OCI-LY1 (cell line): ENCODE measurements at regions not wholly inside any gene's neighbourhood (a gene's known extent, or its start where the extent isn't known, plus 50 kb on each side); places are given as distances from the start of the nearest gene placed in this dataset.

Experiments used
- H2AFZ ChIP-seq: fragments of 200-600 bp; sonication (generic), shearing (Covaris generic); 2 replicates; pipeline ENCODE4 v1.6.0; 2014; ENCODE audit warnings: antibody characterized with exemption, mild to moderate bottlenecking, low read length
- H3F3A ChIP-seq: fragments of 200-600 bp; sonication (generic), shearing (Covaris generic); 2 replicates; pipeline ENCODE4 v1.6.0; 2014; ENCODE audit warnings: mild to moderate bottlenecking, antibody characterized with exemption, low read length, moderate library complexity; ENCODE audit not compliant: insufficient read depth
- H3K27ac ChIP-seq: fragments of 200-600 bp; sonication (generic); 2 replicates; pipeline ENCODE4 v1.5.1; 2014; ENCODE audit warnings: low read length, mixed run types, mild to moderate bottlenecking, low read depth; ENCODE audit not compliant: poor library complexity, severe bottlenecking
- H3K27me3 ChIP-seq: fragments of 200-600 bp; sonication (generic); 2 replicates; pipeline ENCODE4 v1.6.0; 2014; ENCODE audit warnings: antibody characterized with exemption, mild to moderate bottlenecking, low read length, moderate library complexity; ENCODE audit not compliant: insufficient read depth
- H3K36me3 ChIP-seq: fragments of 200-600 bp; sonication (generic); 2 replicates; pipeline ENCODE4 v1.6.1; 2014; ENCODE audit warnings: mild to moderate bottlenecking, antibody characterized with exemption, low read length, moderate library complexity, mixed read lengths; ENCODE audit not compliant: insufficient read depth
- H3K4me1 ChIP-seq: fragments of 200-600 bp; sonication (generic); 2 replicates; pipeline ENCODE4 v1.5.1; 2014; ENCODE audit warnings: mild to moderate bottlenecking, low read length, moderate library complexity; ENCODE audit not compliant: insufficient read depth, severe bottlenecking
- H3K4me2 ChIP-seq: fragments of 200-600 bp; sonication (generic), shearing (Covaris generic); 2 replicates; pipeline ENCODE4 v1.6.1; 2014; ENCODE audit warnings: low read length
- H3K4me3 ChIP-seq: fragments of 200-600 bp; sonication (generic); 2 replicates; pipeline ENCODE4 v1.5.1; 2014; ENCODE audit warnings: low read length, low read depth, mild to moderate bottlenecking, mixed read lengths; ENCODE audit not compliant: poor library complexity, severe bottlenecking
- H3K79me2 ChIP-seq: fragments of 200-600 bp; shearing (Covaris generic); 2 replicates; pipeline ENCODE4 v1.6.1; 2016; ENCODE audit warnings: mixed run types, low read length, mixed read lengths; ENCODE audit not compliant: insufficient read depth
- H3K9ac ChIP-seq: fragments of 200-600 bp; sonication (generic), shearing (Covaris generic); 2 replicates; pipeline ENCODE4 v1.6.1; 2014; ENCODE audit warnings: mild to moderate bottlenecking, low read length, mixed read lengths
- H3K9me2 ChIP-seq: fragments of 200-600 bp; sonication (generic), shearing (Covaris generic); 2 replicates; pipeline ENCODE4 v1.6.1; 2014; ENCODE audit warnings: low read depth, mild to moderate bottlenecking, low read length, mixed read lengths
- H3K9me3 ChIP-seq: fragments of 200-600 bp; shearing (Covaris generic); 2 replicates; pipeline ENCODE4 v1.6.1; 2014; ENCODE audit warnings: low read length, mixed read lengths
- H4K20me1 ChIP-seq: fragments of 200-600 bp; sonication (generic), shearing (Covaris generic); 2 replicates; pipeline ENCODE4 v1.6.0; 2016; ENCODE audit warnings: mild to moderate bottlenecking, low read length; ENCODE audit not compliant: insufficient read depth
- EZH2 ChIP-seq: fragments of 200-600 bp; sonication (generic), shearing (Covaris generic); IDR thresholded peaks from 2 replicates; pipeline ENCODE4 v1.8.0; 2017; ENCODE audit warnings: borderline replicate concordance, mixed run types, mild to moderate bottlenecking, antibody characterized with exemption, low read length, moderate library complexity, mixed read lengths
- TF ChIP-seq, protein P1 (sequence below): fragments of 200-600 bp; sonication (generic), shearing (Covaris generic); IDR thresholded peaks from 2 replicates; pipeline ENCODE4 v1.5.1; 2017; ENCODE audit warnings: mild to moderate bottlenecking, antibody characterized with exemption, low read length, moderate library complexity, mixed read lengths

DNA sequence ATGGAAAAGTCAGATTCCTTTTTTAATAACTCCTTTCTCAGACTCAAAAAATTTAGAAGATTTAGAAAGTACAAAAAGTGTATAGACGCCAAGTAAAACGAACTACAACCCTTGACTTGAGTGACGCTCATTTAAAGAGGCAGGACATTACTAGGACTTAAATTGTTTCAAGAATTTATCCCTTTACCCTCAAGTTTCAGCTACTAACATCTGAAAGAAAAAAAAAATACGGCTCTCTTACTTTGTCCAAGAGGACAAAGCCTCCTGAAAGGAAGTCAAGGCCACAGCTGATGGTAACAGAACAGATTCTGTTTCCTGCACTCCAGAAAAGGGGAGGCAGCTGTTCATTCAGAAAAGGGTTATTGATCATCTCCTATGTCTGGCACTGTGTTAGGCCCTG lies 57.6 kb upstream of the PKDCC start:
- H3K9me3 ChIP-seq = no peaks in the 10 kb centered on the region
- TF ChIP-seq, protein P1, sequence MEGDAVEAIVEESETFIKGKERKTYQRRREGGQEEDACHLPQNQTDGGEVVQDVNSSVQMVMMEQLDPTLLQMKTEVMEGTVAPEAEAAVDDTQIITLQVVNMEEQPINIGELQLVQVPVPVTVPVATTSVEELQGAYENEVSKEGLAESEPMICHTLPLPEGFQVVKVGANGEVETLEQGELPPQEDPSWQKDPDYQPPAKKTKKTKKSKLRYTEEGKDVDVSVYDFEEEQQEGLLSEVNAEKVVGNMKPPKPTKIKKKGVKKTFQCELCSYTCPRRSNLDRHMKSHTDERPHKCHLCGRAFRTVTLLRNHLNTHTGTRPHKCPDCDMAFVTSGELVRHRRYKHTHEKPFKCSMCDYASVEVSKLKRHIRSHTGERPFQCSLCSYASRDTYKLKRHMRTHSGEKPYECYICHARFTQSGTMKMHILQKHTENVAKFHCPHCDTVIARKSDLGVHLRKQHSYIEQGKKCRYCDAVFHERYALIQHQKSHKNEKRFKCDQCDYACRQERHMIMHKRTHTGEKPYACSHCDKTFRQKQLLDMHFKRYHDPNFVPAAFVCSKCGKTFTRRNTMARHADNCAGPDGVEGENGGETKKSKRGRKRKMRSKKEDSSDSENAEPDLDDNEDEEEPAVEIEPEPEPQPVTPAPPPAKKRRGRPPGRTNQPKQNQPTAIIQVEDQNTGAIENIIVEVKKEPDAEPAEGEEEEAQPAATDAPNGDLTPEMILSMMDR = no peak
- TF ChIP-seq EZH2 = no peak
- H2AFZ ChIP-seq = no peak overlapping the region
- no peaks in the 10 kb centered on the region for H3K27me3 ChIP-seq
- no peak overlapping the region for H3K4me3 ChIP-seq
- H4K20me1 ChIP-seq = no peaks in the 10 kb centered on the region
- H3K79me2 ChIP-seq = no peaks in the 10 kb centered on the region
- no peak overlapping the region for H3K9ac ChIP-seq
- no peaks in the 10 kb centered on the region for H3K36me3 ChIP-seq
- H3K4me2 ChIP-seq = no peak overlapping the region
- H3F3A ChIP-seq = no peaks in the 10 kb centered on the region
- H3K9me2 ChIP-seq = no peaks in the 10 kb centered on the region
- no peak overlapping the region for H3K27ac ChIP-seq
- no peaks in the 10 kb centered on the region for H3K4me1 ChIP-seq

DNA sequence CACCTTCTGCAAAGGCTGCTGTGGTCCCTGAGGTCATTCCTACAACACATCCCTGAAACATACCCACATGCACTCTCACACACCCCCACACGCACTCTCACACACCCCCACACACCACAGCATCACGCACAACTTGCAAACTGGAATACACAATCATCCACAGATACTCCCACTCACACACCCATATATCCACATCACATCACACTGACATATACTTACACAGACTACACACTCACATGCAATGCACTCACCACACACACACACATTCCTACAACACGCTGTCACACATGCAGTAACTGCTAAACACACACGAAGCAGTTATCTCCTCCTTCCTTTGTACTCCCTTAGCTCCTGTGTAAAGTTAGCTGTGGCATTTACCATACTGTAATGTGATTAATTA lies 57.1 kb upstream of the PKDCC start:
- Histone ChIP-seq H3K79me2 (no peaks in the 10 kb centered on the region), H3F3A (no peaks in the 10 kb centered on the region), H3K27ac (no peak overlapping the region), H4K20me1 (no peaks in the 10 kb centered on the region), H3K9me2 (no peaks in the 10 kb centered on the region), H3K27me3 (no peaks in the 10 kb centered on the region), H2AFZ (no peak overlapping the region), H3K4me1 (no peaks in the 10 kb centered on the region), H3K9me3 (no peaks in the 10 kb centered on the region), H3K4me2 (no peak overlapping the region), H3K9ac (no peak overlapping the region), H3K4me3 (no peak overlapping the region), H3K36me3 (no peaks in the 10 kb centered on the region)
- no peak for TF ChIP-seq EZH2
- TF ChIP-seq, protein P1 = no peak

DNA sequence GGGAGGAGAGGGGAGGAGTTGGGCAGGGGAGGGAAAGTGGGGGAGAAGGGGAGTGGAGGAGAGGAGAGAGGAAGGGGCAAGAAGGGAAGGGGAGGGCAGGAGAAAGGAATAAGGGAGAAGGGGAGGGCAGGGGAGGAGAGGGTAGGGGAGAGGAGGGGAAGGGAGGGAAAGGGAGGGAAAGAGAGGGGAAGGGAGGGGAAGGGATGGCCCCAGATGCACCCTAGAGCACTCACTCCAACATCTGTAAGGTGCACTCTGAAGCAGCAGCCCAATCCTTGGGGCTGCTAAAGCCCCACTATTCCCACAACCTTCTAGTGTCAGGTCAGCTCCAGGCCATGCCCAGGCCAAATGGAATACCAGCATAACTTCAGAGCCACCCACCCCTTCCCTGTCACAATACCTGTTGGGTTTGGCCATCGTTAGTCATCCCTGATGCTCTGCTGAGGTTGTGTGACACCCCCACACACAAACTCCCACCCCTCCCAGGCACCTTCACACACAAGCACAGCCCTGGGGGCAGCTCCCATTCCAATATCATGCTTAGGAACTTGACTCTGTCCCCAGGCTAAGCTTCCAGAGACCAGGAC lies 55.7 kb upstream of the PKDCC start:
- no peaks in the 10 kb centered on the region for H3K36me3 ChIP-seq
- no peak overlapping the region for H3K4me2 ChIP-seq
- H4K20me1 ChIP-seq = no peaks in the 10 kb centered on the region
- no peak overlapping the region for H3K27ac ChIP-seq
- H3K9me3 ChIP-seq = no peaks in the 10 kb centered on the region
- H3K9ac ChIP-seq = no peak overlapping the region
- no peak overlapping the region for H3K4me3 ChIP-seq
- no peaks in the 10 kb centered on the region for H3F3A ChIP-seq
- H3K4me1 ChIP-seq = no peaks in the 10 kb centered on the region
- TF ChIP-seq EZH2 = no peak
- TF ChIP-seq, protein P1 = no peak
- no peaks in the 10 kb centered on the region for H3K27me3 ChIP-seq
- H3K79me2 ChIP-seq = no peaks in the 10 kb centered on the region
- H2AFZ ChIP-seq = no peak overlapping the region
- H3K9me2 ChIP-seq = no peaks in the 10 kb centered on the region
